GM19238 (cell line): ENCODE measurements at regions not wholly inside any gene's neighbourhood (a gene's known extent, or its start where the extent isn't known, plus 50 kb on each side); places are given as distances from the start of the nearest gene placed in this dataset.

Source experiments
- DNase-seq: peaks from one replicate; pipeline ENCODE4 v3.0.0; 2011; ENCODE audit warnings: low spot score; ENCODE audit not compliant: insufficient read length

GRCh38 chr2:198710562-198710961, 747.2 kb downstream of the SATB2 start:
- no peak for DNase-seq

GRCh38 chr2:198706476-198707082, 751.2 kb downstream of the SATB2 start:
- no peak for DNase-seq

GRCh38 chr2:198703281-198703680, 754.5 kb downstream of the SATB2 start:
- no peak for DNase-seq

- no peak for DNase-seq
These were observed 754.9 kb downstream of the SATB2 start for GRCh38 chr2:198702796-198703195.

- no peak for DNase-seq
These were observed 756.3 kb downstream of the SATB2 start for GRCh38 chr2:198701481-198701880.

- DNase-seq: no peak
These were observed 757.4 kb downstream of the SATB2 start for GRCh38 chr2:198700319-198700718.

GRCh38 chr2:198698230-198698629, 759.5 kb downstream of the SATB2 start:
- no peak for DNase-seq

GRCh38 chr2:198697794-198698193, 759.9 kb downstream of the SATB2 start:
- DNase-seq: no peak

- DNase-seq: no peak
These were observed 760.5 kb downstream of the SATB2 start for GRCh38 chr2:198697218-198697617.

GRCh38 chr2:198695879-198696278, 761.9 kb downstream of the SATB2 start:
- no peak for DNase-seq

GRCh38 chr2:198692907-198693510, 764.7 kb downstream of the SATB2 start:
- no peak for DNase-seq

GRCh38 chr2:198691236-198691635, 766.5 kb downstream of the SATB2 start:
- DNase-seq: no peak

- DNase-seq: no peak
These were observed 793.4 kb downstream of the SATB2 start for GRCh38 chr2:198664321-198664720.

- no peak for DNase-seq
These were observed 794.8 kb downstream of the SATB2 start for GRCh38 chr2:198662905-198663304.

- DNase-seq: no peak
These were observed 797.2 kb downstream of the SATB2 start for GRCh38 chr2:198660501-198660900.

GRCh38 chr2:198659096-198659870, 798.5 kb downstream of the SATB2 start:
- no peak for DNase-seq

- no peak for DNase-seq
These were observed 800.1 kb downstream of the SATB2 start for GRCh38 chr2:198657512-198658121.

- no peak for DNase-seq
These were observed 800.9 kb downstream of the SATB2 start for GRCh38 chr2:198656869-198657268.

- DNase-seq: no peak
These were observed 803.1 kb downstream of the SATB2 start for GRCh38 chr2:198654646-198655045.

- no peak for DNase-seq
These were observed 804.4 kb downstream of the SATB2 start for GRCh38 chr2:198653311-198653710.

- no peak for DNase-seq
These were observed 805.3 kb downstream of the SATB2 start for GRCh38 chr2:198652461-198652860.

GRCh38 chr2:198645816-198646215, 811.9 kb downstream of the SATB2 start:
- DNase-seq: no peak
